HL-60/S4 treated with phorbol 12-myristate 13-acetate at 8.2 ng/mL for 4 days and 3 days (cell line): ENCODE measurements at regions not wholly inside any gene's neighbourhood (a gene's known extent, or its start where the extent isn't known, plus 50 kb on each side); places are given as distances from the start of the nearest gene placed in this dataset.
"Not testable (repeated sequence)": the region's sequence is repeated elsewhere in the genome, so short reads cannot be mapped to it uniquely, and the experiment has no call there.

Source experiments
- in situ Hi-C: fragments of 300-500 bp; cut with MboI; formaldehyde crosslinking; loops from 2 replicates; pipeline ENCODE4 v1.15.0; 2022; ENCODE audit warnings: low sequenced_read_pairs

DNA sequence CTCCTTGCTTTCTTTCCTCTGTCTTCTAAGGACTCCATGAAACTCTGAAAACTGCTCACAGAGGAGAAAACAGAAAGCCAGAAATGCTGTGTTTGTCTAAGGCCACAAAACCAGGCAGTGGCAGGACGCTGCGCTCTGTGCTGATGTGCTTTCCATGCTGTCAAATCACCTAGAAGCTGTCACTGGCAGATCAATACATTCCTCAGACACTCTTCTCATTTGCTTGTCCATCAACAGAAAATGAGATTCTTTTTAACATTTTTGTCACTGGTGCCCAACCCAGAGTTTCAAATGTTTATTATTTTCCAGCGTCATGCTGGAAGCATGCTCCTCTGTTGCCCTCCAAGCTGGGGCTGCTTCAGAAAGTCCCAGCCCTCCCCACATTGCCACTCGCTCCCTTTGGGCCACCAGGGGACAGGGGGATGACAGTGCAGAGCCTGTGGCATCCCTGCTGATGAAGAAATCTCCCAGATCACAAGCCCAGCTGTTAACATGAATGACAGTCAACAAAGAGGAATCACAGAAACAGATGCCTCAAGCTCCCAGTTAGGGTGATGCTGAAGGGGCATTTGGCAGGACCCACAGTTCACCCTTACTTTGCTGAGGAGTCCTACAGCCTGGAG lies 117.5 kb upstream of the MEIS1 start:
- in situ Hi-C loops = no loop called here

DNA sequence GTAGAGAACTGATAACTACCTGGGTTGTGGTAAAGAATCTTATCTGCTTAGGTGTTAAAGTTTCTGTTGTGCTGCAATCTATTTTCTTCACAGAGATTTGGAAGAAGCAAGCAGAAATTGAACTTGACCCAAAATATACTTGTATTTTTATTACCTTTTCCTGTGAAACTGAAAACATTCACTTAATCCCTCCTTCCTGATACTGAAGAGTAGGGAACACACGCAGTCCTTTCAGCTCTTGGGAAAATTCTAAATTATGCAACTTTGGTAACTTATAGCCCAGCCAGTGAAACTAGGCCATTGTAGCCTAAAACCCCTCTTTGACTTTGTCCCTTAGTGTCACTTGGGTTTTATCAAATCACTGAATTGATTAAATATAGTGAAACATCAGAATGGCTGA lies 128.4 kb upstream of the MEIS1 start:
- in situ Hi-C loops = no loop called here

DNA sequence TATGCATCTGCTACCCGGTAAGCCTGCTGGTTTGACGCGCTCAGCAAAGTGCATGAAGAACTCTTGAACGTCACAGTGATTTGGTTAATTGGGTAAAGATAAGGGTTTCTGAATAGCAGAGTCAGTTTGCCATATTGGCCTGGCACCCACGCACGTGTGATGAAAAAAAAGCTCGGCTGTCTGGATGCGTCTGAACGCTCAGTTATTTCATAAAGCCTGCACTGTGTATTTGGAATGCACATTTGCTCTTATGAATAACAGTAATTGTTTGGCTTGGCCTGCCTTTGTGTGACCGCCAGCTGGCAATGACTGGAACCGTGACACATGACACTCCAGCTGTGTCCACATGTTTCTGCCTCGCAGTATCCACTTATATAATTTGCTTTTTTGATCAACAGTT lies 129.2 kb upstream of the MEIS1 start:
- in situ Hi-C loops = no loop called here

DNA sequence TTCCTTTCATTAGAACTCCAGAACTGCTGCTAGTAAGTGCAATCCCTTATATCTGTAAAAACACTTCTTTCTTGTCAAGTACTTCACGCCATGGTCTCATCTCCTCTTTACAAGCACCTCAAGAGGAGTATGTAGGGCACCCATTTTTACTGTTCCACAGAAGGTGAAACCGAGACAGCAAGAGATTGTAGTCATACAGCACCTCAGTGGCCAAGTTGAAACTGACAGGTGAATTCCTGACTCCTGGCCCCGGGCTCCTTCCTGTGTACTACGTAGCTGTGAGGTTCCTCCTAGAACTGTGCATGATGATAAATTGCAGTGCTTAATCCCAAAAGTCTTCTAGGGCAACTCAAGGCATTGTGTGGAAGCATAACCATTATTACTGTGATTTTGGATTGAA lies 131.5 kb upstream of the MEIS1 start:
- in situ Hi-C loops = no loop called here

DNA sequence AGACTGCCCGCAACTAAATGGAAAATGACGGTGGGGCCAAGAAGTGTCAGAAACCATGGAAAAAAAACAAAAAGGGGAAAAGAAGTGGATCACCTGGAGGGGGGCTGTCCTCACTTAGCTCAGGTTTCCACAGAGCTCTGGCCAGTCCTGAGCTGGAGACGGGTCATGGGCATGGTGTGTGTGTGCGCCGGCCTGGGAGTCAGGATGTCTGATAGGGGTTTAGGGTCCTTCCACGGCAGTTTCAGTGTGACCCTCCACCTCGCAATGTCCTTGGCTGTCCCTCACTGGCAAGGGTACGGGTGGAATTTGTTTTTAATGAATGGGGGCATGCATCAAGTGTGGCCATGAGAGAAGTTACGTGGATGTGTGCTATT lies 133.2 kb upstream of the MEIS1 start:
- in situ Hi-C loops = no loop called here

DNA sequence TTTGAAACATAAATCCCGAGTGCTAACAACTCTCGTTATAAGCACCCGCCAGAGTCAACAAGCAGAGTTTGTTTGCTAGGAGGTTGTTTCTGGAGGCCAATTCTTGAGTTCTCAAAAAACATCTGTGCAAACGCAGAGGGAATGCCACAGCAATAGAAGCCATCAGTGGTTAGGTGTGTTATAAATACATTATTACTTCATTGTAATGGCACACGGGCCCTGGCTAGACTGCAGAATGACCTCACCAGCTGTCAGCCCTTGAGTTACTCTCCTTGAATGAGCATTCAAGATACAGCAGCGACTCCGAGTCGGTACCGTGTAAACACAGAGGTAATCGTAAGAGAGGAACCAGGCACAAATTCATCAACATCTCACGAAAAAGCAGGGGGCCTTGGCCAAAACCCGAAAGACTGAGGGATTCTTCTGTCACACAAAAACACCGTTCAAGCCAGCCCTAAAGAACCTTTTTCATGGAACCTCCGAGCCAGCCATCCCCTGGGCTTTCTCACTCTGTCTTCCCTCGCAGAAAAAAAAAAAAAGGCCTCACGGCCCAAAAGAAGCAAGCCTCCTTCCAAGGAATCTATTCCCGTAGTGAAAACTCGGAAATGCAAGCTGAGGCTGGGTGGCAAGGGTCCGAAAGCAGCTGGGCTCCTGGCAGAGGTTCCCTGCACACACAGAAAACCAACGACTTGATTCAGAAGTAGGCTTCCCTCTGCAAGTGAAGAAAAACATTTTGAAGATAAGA lies 133.7 kb upstream of the MEIS1 start:
- in situ Hi-C loops = no loop called here

DNA sequence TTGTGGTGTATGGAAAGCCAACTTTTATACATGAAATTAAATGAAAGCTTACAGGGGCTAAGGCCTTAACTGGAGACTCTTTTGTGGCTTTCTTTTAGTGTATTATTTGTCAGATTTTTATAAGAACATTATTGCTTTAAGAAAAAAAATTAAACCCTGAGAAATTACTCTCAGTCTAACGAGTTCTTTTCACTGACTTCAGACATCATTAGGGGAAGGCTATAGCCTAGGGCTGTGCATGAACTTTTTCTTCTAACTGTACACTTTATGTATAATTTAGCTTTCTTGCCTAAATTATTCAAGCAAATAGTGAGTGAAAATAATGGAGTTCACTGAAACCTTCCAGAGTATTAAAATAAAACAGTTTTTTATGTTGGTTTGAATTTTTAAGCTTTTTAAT lies 151.1 kb upstream of the MEIS1 start:
- in situ Hi-C loops = no loop called here

DNA sequence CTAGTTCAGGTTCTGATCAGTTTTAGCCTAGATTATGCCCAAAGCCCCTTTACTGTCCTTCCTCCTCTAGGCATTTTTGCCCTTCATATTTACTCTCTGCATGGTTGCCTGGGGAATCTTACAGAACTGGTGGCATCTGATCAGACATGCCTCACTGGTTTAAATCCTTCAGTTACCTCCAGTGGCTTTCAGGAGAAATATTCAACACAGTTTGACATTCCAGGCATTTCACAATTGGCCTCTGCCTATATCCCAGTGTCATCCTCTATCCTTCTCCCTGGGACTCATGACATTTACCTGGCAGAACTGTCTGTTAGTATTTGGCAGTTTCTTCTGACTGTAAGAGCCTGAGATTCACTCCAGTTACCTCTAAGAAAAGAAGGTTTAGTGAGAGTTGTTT lies 152.9 kb upstream of the MEIS1 start:
- in situ Hi-C loops = no loop called here

DNA sequence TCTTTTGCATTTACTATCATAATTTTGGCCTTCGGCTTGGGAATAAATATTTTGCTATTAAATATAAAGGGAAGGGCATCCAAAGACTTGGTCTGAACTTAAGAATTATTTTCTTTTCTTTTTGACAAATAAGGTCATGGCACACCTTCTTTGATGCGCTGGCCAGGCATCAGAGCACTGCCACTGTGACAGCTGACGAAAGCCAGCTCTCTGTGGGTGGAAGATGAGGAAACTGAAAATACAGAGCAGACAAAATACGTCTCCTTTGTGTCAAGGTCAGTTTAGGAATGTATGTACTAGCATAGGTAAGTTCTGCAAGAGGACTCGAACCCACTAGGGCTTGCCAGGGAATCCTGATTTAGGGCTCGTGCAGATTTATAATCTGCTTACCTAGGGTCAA lies 155.9 kb upstream of the MEIS1 start:
- in situ Hi-C loops = no loop called here

DNA sequence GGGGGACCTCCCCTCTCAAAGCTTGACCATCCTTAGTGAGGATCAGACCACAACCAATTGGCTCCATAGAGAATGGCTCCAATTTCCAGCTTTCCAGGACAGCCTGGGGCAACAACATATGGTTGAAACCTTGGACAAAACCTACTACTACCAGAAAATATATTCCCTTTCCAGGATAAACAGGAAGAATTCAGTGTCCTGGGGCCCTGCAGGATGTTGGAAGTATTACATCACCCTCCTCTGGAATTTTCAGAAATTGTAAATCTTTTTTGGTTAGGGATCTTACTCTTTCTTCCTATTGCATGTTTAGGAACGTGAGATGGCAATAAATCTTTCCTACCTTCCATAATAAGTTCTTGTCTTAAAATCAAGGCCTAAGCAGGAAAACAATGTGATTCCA lies 158.9 kb upstream of the MEIS1 start:
- in situ Hi-C loops = no loop called here

DNA sequence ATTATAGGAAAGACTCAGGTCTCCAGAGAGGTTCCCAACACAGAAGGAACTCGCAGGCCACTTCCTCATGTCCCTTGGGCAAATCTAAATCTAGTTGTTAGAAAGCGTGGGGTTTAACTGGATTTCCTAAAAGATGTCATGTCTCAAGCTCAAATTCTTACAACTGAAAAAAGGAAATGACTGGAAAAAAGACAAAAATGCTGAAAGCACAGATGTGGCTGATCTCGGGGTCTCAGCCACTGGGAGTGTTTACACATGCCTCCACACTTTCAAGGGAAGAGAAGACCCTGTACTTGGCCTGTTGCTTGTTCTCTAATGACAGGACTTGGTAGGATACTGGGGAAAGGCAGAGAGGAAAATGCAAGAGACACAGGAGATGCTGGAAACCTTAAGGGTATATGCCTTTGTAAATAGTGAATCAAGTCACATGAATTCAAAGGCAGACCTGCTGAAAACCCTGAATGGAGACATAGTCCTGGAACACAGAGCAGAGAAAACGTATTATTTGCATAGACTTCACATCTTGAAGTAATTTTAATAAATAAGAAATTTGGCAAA lies 160.9 kb upstream of the MEIS1 start:
- in situ Hi-C loops = no loop called here

DNA sequence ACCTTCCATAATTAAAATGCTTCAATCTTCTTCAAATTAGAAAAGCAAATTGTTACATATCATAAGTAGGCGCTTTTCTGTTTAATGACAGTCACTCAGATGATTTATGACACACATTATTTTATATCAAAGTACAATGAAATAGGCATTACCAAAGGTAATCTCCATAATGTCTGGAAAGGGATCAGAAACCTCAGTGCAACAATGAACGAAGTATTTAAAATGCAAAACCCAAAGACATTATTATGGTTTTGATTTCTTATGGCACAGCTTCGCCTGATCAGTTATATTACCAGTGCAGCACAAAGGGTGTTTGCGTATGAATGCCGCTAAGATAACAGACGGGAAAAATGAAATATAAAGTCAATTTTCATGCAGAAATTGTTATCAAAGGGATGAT lies 162.2 kb upstream of the MEIS1 start:
- in situ Hi-C loops = no loop called here

DNA sequence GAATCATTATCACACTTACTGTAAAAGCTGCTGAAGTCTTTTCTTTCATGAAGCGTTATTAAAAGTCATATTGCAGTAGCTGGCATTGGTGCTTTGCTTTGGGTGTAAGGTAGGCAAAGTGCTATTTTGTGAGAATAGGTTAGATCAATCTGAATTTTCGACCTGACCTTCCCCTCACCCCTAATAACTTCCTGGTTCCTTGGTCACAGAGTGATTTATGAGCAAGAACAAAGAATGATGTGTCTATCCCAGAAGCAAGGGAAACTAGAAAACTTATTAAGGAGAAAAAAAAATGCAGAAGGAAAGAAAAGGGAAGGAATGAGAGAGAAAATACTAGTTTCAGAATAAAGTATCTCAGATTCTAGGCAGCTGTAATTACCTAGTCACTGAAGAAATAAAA lies 163.1 kb upstream of the MEIS1 start:
- in situ Hi-C loops = no loop called here

DNA sequence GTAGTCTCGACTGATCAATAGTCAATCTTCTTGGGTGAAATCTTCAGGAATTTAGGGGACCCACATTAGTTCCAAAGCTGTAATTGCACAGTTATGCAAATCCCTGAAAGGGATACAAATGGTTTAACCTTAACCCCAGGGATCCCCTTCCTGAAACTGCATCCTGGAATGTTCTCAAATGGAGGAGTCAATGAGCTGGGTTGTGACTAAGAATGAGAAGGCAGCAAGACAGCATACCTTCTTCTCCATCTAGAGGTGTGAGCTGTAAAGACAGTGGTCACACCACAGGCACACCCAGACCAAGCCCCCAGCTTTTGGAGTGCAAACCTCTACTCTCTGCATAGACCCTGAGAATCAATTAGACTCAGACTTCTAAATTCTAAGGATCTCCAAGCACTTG lies 164.7 kb upstream of the MEIS1 start:
- in situ Hi-C loops = no loop called here

DNA sequence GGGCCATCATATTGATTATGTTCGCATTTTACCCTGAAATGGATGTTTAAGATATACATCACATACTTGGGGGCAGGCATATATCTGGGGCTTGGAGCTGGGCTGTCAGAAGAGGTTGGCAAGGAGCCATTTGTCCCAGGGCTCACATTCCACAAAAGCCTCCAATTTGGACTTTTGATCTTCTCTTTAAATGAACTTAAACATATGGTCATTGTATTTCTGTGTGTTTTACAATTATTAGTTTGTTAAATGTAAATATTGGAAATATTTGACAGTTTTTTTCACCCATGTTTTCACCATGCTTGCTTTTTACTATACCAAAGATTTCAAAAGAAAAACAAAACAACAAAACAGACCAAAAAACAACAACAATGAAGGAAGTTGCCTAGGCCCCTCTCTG lies 165.8 kb upstream of the MEIS1 start:
- in situ Hi-C loops = no loop called here

DNA sequence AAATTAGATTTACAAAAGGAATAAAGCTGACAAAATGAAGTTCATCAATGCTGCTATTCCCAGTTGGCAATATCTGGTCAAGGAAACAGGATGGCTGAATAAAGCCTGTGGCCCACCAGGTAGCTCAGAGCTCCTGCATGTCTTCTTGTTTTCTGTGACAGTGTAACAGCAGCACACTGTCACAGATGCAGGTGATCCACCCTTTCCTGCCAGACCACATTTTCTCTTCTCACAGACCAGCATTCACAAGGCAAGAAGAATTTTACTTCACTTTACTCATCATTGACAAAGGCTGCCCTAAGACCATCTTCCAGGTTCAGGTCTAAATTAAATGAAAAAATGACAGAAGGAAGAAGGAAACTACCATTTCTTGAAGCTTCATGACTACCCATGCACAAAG lies 166.2 kb upstream of the MEIS1 start:
- in situ Hi-C loops = no loop called here

DNA sequence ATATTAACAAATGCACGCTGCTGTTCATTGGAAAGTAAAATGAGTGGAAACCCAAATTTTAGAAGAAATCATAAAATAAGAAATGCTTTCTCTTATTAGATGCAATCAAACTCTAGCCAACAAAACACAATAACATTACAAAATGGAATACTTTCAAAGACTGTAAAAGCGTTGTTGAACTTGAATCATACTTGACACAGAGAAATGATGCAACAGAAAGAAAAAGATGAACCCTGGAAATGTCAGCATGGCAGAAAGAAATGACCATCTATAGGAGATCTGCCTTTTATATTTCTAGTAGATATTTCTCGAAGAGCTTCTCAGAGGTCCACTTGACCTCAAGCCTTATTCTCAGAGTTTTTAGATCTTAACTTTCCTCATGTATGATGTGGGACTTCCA lies 170.6 kb upstream of the MEIS1 start:
- in situ Hi-C loops = no loop called here

DNA sequence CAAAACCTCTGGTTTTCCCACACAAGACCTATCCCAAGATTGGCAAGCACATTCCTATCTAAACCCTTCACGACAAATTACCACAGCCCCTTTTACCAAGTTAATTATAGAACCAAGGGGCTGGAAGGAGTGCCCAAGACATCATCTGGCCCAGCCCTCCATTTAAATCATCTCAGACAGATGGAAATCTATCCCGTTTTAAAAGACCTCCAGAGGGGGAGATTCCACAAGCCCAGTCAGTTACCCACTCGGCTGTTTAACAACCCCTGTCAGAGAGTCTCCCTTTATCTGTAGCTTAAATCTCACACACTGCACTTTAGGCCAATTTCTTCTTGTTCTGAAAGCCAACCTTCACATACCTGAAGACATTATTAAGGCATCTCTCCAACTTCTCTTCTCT lies 179.1 kb upstream of the MEIS1 start:
- in situ Hi-C loops = no loop called here

DNA sequence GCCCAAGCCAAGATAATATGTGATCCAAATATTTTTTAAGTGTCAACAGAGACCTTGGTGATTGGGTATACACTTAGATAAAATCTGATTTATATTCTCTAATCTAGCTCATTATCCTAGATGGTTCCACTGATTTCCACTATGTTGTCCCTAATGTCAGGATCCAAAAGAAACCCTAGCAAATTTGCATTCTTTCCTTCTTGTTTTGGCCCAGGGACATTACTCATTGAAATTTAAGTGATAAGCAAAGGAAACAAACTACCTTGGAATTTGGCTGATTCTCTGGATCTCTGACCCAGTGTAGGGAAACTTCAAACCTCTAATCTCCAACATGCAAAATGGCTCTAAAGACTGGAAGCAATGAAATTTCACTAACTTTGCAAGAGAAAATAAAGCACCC lies 179.8 kb upstream of the MEIS1 start:
- in situ Hi-C loops = no loop called here

DNA sequence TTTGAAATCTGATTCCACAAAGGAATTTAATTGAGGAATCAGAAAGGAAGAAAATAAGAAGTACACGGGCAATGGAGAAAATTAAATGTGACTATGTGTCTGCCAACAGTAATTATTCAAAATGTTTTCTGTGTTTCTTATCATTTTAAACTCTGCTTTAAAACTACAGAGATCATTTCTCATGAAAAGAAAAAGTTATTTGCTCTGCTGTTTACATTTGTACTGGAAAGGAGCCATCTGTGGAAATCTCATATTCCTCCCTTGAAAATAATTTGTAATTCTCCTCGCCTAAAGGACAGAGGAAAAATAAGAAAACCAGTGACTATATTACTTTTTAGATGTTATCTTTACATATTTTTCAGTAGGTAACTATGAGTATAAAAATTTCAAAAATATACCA lies 181.9 kb upstream of the MEIS1 start:
- in situ Hi-C loops = no loop called here

DNA sequence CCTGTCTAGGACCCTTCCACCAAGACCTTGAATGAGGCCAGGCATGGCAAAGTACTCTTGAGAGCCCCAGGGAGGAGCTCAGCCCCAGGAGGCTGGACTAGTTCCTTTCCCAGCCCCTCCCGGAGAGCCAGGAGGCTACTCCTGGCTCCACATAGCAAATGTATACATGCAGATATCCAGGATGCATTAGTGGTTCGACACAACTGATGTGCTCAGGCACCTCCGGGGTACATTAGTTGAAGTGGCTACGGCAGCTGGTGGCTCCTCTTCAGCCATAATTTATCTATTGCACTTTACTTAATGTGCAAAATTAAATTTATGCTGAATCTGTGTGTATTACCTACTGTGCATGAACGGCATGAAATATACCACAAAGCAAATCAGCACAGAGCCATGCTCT lies 182.8 kb upstream of the MEIS1 start:
- in situ Hi-C loops = no loop called here

DNA sequence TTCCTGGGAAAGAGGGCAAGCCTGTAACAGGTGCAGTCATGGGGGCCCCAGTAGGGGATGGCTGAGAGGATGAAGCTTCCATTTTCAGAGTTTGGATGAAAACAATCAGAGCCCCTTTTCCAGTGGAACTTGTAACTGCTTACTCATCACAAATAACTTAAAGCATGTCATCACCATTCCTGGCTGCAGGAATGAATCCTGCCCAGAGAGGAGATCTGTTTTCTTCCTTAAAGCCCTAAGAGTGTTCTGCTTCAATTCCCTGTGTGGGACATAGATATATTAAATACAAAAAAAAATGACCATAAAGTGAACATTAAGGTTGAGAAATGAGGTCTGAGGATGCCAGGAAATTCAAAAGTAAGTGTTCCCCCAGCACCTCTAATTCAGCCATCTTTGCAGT lies 183.4 kb upstream of the MEIS1 start:
- in situ Hi-C loops = no loop called here

DNA sequence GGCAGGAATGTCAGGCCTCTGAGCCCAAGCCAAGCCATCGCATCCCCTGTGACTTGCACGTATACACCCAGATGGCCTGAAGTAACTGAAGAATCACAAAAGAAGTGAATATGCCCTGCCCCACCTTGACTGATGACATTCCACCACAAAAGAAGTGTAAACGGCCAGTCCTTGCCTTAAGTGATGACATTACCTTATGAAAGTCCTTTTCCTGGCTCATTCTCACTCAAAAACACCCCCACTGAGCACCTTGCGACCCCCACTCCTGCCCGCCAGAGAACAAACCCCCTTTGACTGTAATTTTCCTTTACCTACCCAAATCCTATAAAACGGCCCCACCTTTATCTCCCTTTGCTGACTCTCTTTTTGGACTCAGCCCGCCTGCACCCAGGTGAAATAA lies 185.8 kb upstream of the MEIS1 start:
- in situ Hi-C loops = not testable (repeated sequence)
